ENCODE measurements at regions not wholly inside any gene's neighbourhood (a gene's known extent, or its start where the extent isn't known, plus 50 kb on each side); places are given as distances from the start of the nearest gene placed in this dataset.

GRCh38 chr9:26132746-26133312 lies 454.6 kb upstream of the TUSC1 start:
- no peak for TF ChIP-seq TAF1 (IDR thresholded peaks at IDR 0.05; ENCODE audit: low read depth)
- TF ChIP-seq TEAD4 (IDR thresholded peaks at IDR 0.05), result no peak
- no peak for TF ChIP-seq CEBPB (IDR thresholded peaks at IDR 0.05)
- no peak for TF ChIP-seq RAD21 (IDR thresholded peaks at IDR 0.05; ENCODE audit: low read depth)
- TF ChIP-seq REST (IDR thresholded peaks at IDR 0.05; ENCODE audit: low read depth), result no peak
- no peak for TF ChIP-seq TCF12 (IDR thresholded peaks at IDR 0.05; ENCODE audit: low read depth)
- TF ChIP-seq YY1 (IDR thresholded peaks at IDR 0.05; ENCODE audit: low read depth), result no peak
- TF ChIP-seq EP300 (IDR thresholded peaks at IDR 0.05; ENCODE audit: borderline replicate concordance), result no peak
- no peak for TF ChIP-seq EGR1 (IDR thresholded peaks at IDR 0.05)
- no peak for TF ChIP-seq MAX (IDR thresholded peaks at IDR 0.05)
- TF ChIP-seq ZBTB7A (IDR thresholded peaks at IDR 0.05; ENCODE audit: low read depth), result no peak
- no peak for TF ChIP-seq NFIC (IDR thresholded peaks at IDR 0.05)

Data from Ishikawa (cell line).